Trophoblast cell (in vitro differentiated cells and primary cell): ENCODE measurements at regions not wholly inside any gene's neighbourhood (a gene's known extent, or its start where the extent isn't known, plus 50 kb on each side); places are given as distances from the start of the nearest gene placed in this dataset.

Experiments used
- DNase-seq, 2 donors: peaks; one replicate each; pipeline ENCODE4 v3.0.0-alpha.2; 2016
- H2AFZ ChIP-seq: 2 replicates; pipeline ENCODE4 v1.6.1; 2013; ENCODE audit warnings: low read length, moderate library complexity, mild to moderate bottlenecking; ENCODE audit not compliant: insufficient read depth, poor library complexity
- H2AK5ac ChIP-seq: 2 replicates; pipeline ENCODE4 v1.6.1; 2013; ENCODE audit warnings: mild to moderate bottlenecking, low read length
- H2BK120ac ChIP-seq: 2 replicates; pipeline ENCODE4 v1.6.1; 2013; ENCODE audit warnings: low read length, mild to moderate bottlenecking, moderate library complexity; ENCODE audit not compliant: insufficient read depth, poor library complexity
- H2BK12ac ChIP-seq: 2 replicates; pipeline ENCODE4 v1.6.1; 2013; ENCODE audit warnings: mild to moderate bottlenecking, low read length, moderate library complexity
- H2BK5ac ChIP-seq: 2 replicates; pipeline ENCODE4 v1.6.1; 2013; ENCODE audit warnings: low read length, low read depth, moderate library complexity, mild to moderate bottlenecking; ENCODE audit not compliant: poor library complexity
- H3K14ac ChIP-seq: 2 replicates; pipeline ENCODE4 v1.6.1; 2013; ENCODE audit warnings: mild to moderate bottlenecking, low read length
- H3K18ac ChIP-seq: 2 replicates; pipeline ENCODE4 v1.6.1; 2013; ENCODE audit warnings: mild to moderate bottlenecking, low read length
- H3K23ac ChIP-seq: 2 replicates; pipeline ENCODE4 v1.6.1; 2013; ENCODE audit warnings: low read length
- H3K27ac ChIP-seq: 2 replicates; pipeline ENCODE4 v1.5.1; 2013; ENCODE audit warnings: low read depth, mild to moderate bottlenecking, inconsistent platforms, low read length, moderate library complexity
- H3K27me3 ChIP-seq: 2 replicates; pipeline ENCODE4 v1.6.1; 2013; ENCODE audit warnings: inconsistent platforms, mild to moderate bottlenecking, low read length, moderate library complexity; ENCODE audit not compliant: insufficient read depth
- H3K36me3 ChIP-seq, 2 experiments: 1 replicate in 1 of 2; 2 replicates in 1 of 2; pipeline ENCODE4 v1.6.1; 2013; ENCODE audit warnings: low read length in 2 of 2, mild to moderate bottlenecking in 2 of 2, moderate library complexity in 1 of 2; ENCODE audit not compliant: insufficient read depth in 2 of 2, control insufficient read depth in 1 of 2
- H3K4ac ChIP-seq: 2 replicates; pipeline ENCODE4 v1.6.1; 2013; ENCODE audit warnings: low read depth, mild to moderate bottlenecking, low read length, moderate library complexity
- H3K4me1 ChIP-seq, 2 experiments: 1 replicate in 1 of 2; 2 replicates in 1 of 2; pipeline ENCODE4 v1.6.1; 2013; ENCODE audit warnings: low read length in 2 of 2, mild to moderate bottlenecking in 2 of 2, moderate library complexity in 1 of 2; ENCODE audit not compliant: insufficient read depth in 2 of 2, control insufficient read depth in 1 of 2
- H3K4me2 ChIP-seq: 2 replicates; pipeline ENCODE4 v1.6.1; 2013; ENCODE audit warnings: inconsistent platforms, mild to moderate bottlenecking, low read length, moderate library complexity
- H3K4me3 ChIP-seq: 2 replicates; pipeline ENCODE4 v1.5.1; 2013; ENCODE audit warnings: mild to moderate bottlenecking, low read depth, low read length, inconsistent platforms
- H3K79me1 ChIP-seq: one replicate; pipeline ENCODE4 v1.6.1; 2013; ENCODE audit warnings: low read length
- H3K79me2 ChIP-seq: 2 replicates; pipeline ENCODE4 v1.6.1; 2013; ENCODE audit warnings: low read length, mild to moderate bottlenecking; ENCODE audit not compliant: control insufficient read depth, insufficient read depth, poor library complexity
- H3K9ac ChIP-seq: 2 replicates; pipeline ENCODE4 v1.6.1; 2013; ENCODE audit warnings: mild to moderate bottlenecking, low read length
- H3K9me3 ChIP-seq: 2 replicates; pipeline ENCODE4 v1.6.1; 2013; ENCODE audit warnings: low read depth, mild to moderate bottlenecking, control low read depth, inconsistent platforms, low read length; ENCODE audit not compliant: insufficient read depth
- H4K12ac ChIP-seq: 2 replicates; pipeline ENCODE4 v1.6.1; 2013; ENCODE audit warnings: low read depth, mild to moderate bottlenecking, low read length, moderate library complexity
- H4K8ac ChIP-seq: 2 replicates; pipeline ENCODE4 v1.6.1; 2013; ENCODE audit warnings: low read depth, mild to moderate bottlenecking, low read length, moderate library complexity
- H4K91ac ChIP-seq: one replicate; pipeline ENCODE4 v1.6.1; 2013; ENCODE audit warnings: low read depth, mild to moderate bottlenecking, low read length, moderate library complexity
- WGBS: extraction: QIAGEN DNeasy Blood & Tissue Kit; methylation state at CpG from one replicate; pipeline ENCODE4 v1.1.7; 2013; ENCODE audit warnings: missing lambda C conversion rate; ENCODE audit not compliant: insufficient read length, insufficient coverage; ENCODE audit errors: extremely low coverage; 5-methylcytosine and 5-hydroxymethylcytosine counted together

GRCh38 chr3:14344351-14344750 lies 58.1 kb upstream of the SLC6A6 start:
- no peak overlapping the region for H3K4ac ChIP-seq
- no peaks in the 10 kb centered on the region for H3K9me3 ChIP-seq
- H3K27me3 ChIP-seq: no peaks in the 10 kb centered on the region
- H2AFZ ChIP-seq: no peak overlapping the region
- H3K23ac ChIP-seq: no peak overlapping the region
- H4K8ac ChIP-seq: no peak overlapping the region
- no CpG with 5 or more reads among the region's 7 CpGs for WGBS
- DNase-seq: no peak
- peaks cover 1% of the 10 kb centered on the region for H3K79me2 ChIP-seq
- H2BK120ac ChIP-seq: no peak overlapping the region
- no peak overlapping the region for H4K91ac ChIP-seq
- no peak overlapping the region for H3K14ac ChIP-seq
- no peak overlapping the region for H3K18ac ChIP-seq
- peak overlapping the region; percentile 35 for H3K4me3 ChIP-seq
- H2BK12ac ChIP-seq: peak overlapping the region; percentile 63
- no peak overlapping the region for H3K4me2 ChIP-seq
- no peaks in the 10 kb centered on the region for H3K36me3 ChIP-seq
- peak overlapping the region; percentile 21 for H2AK5ac ChIP-seq
- H3K79me1 ChIP-seq: peaks cover 6% of the 10 kb centered on the region
- no peak overlapping the region for H3K27ac ChIP-seq
- no peak overlapping the region for H3K9ac ChIP-seq
- peaks cover 13 to 16% of the 10 kb centered on the region in 2 experiments for H3K4me1 ChIP-seq
- H2BK5ac ChIP-seq: no peak overlapping the region
- no peak overlapping the region for H4K12ac ChIP-seq

- Histone ChIP-seq H4K91ac (peak overlapping the region; percentile 2), H3K4ac (no peak overlapping the region), H3K9me3 (no peaks in the 10 kb centered on the region), H3K27ac (no peak overlapping the region), H2AFZ (no peak overlapping the region), H2BK5ac (no peak overlapping the region), H2AK5ac (no peak overlapping the region), H3K9ac (no peak overlapping the region), H3K4me1 (peaks cover 13 to 16% of the 10 kb centered on the region in 2 experiments), H3K79me2 (no peaks in the 10 kb centered on the region), H2BK120ac (no peak overlapping the region), H3K27me3 (no peaks in the 10 kb centered on the region), H3K23ac (no peak overlapping the region), H3K14ac (no peak overlapping the region), H3K4me3 (no peak overlapping the region), H4K8ac (no peak overlapping the region), H3K36me3 (no peaks in the 10 kb centered on the region), H3K4me2 (no peak overlapping the region), H3K18ac (no peak overlapping the region), H2BK12ac (peak overlapping the region; percentile 15), H4K12ac (no peak overlapping the region), H3K79me1 (peaks cover 4% of the 10 kb centered on the region)
- no CpG with 5 or more reads among the region's 7 CpGs for WGBS
- peak; percentile 58 to 63 for DNase-seq
These were observed 56.8 kb upstream of the SLC6A6 start for GRCh38 chr3:14345496-14346150.

- WGBS: no CpG with 5 or more reads among the region's 9 CpGs
- Histone ChIP-seq H3K4me3 (no peak overlapping the region), H2AK5ac (no peak overlapping the region), H2BK120ac (no peak overlapping the region), H3K4me1 (peaks cover 13 to 16% of the 10 kb centered on the region in 2 experiments), H3K23ac (no peak overlapping the region), H2AFZ (no peak overlapping the region), H3K36me3 (no peaks in the 10 kb centered on the region), H3K18ac (no peak overlapping the region), H4K91ac (no peak overlapping the region), H3K4me2 (no peak overlapping the region), H4K8ac (no peak overlapping the region), H3K9me3 (no peaks in the 10 kb centered on the region), H3K27me3 (no peaks in the 10 kb centered on the region), H3K79me1 (peaks cover 4% of the 10 kb centered on the region), H3K27ac (no peak overlapping the region), H3K14ac (no peak overlapping the region), H3K79me2 (no peaks in the 10 kb centered on the region), H3K4ac (no peak overlapping the region), H2BK5ac (no peak overlapping the region), H4K12ac (no peak overlapping the region), H3K9ac (no peak overlapping the region), H2BK12ac (no peak overlapping the region)
- DNase-seq: no peak
These were observed 56.2 kb upstream of the SLC6A6 start for GRCh38 chr3:14346191-14346590.

- Histone ChIP-seq H3K79me1 (peaks cover 4% of the 10 kb centered on the region), H3K4me2 (no peak overlapping the region), H2AFZ (no peak overlapping the region), H4K12ac (no peak overlapping the region), H3K9ac (no peak overlapping the region), H4K91ac (no peak overlapping the region), H2BK5ac (no peak overlapping the region), H2BK120ac (no peak overlapping the region), H2AK5ac (no peak overlapping the region), H3K79me2 (no peaks in the 10 kb centered on the region), H3K9me3 (no peaks in the 10 kb centered on the region), H3K4ac (no peak overlapping the region), H3K27ac (no peak overlapping the region), H3K4me1 (peaks cover 13 to 16% of the 10 kb centered on the region in 2 experiments), H3K36me3 (no peaks in the 10 kb centered on the region), H2BK12ac (no peak overlapping the region), H4K8ac (no peak overlapping the region), H3K23ac (no peak overlapping the region), H3K27me3 (no peaks in the 10 kb centered on the region), H3K14ac (no peak overlapping the region), H3K18ac (no peak overlapping the region), H3K4me3 (no peak overlapping the region)
- WGBS: no CpG with 5 or more reads among the region's 4 CpGs
- no peak for DNase-seq
These were observed 55.8 kb upstream of the SLC6A6 start for GRCh38 chr3:14346642-14347041.
